GM12878 (cell line): ENCODE measurements at regions not wholly inside any gene's neighbourhood (a gene's known extent, or its start where the extent isn't known, plus 50 kb on each side); places are given as distances from the start of the nearest gene placed in this dataset.

Source experiments
- CHD2 ChIP-seq: IDR thresholded peaks from 2 replicates; pipeline ENCODE4 v1.6.1; 2011; ENCODE audit warnings: low read depth, low read length, improper control_type of control experiment, borderline replicate concordance
- CTCF ChIP-seq, 3 experiments: IDR thresholded peaks in 2 of 3; conservative IDR thresholded peaks in 1 of 3; 2 replicates each; pipeline ENCODE4 v1.5.1; 2011; ENCODE audit warnings: low read depth in 3 of 3, low read length in 3 of 3, mild to moderate bottlenecking in 3 of 3, control low read depth in 2 of 3, moderate library complexity in 2 of 3, inconsistent platforms in 1 of 3, mixed read lengths in 1 of 3; ENCODE audit not compliant: control insufficient read depth in 2 of 3, insufficient read depth in 1 of 3; ENCODE audit errors: extremely low read depth in 1 of 3
- JUND ChIP-seq: IDR thresholded peaks from 2 replicates; pipeline ENCODE4 v1.6.1; 2012; ENCODE audit warnings: low read depth, mild to moderate bottlenecking, low read length, improper control_type of control experiment, moderate library complexity
- MAX ChIP-seq: IDR thresholded peaks from 2 replicates; pipeline ENCODE4 v1.6.1; 2012; ENCODE audit warnings: low read depth, low read length, improper control_type of control experiment
- RAD21 ChIP-seq: IDR thresholded peaks from 2 replicates; pipeline ENCODE4 v1.6.1; 2011; ENCODE audit warnings: mild to moderate bottlenecking, low read depth, low read length, moderate library complexity; ENCODE audit not compliant: insufficient read depth
- REST ChIP-seq: IDR thresholded peaks from 2 replicates; pipeline ENCODE4 v1.6.1; 2012; ENCODE audit warnings: mild to moderate bottlenecking, low read depth, low read length
- STAT1 ChIP-seq: fragments of 450-650 bp; conservative IDR thresholded peaks from 2 replicates; pipeline ENCODE4 v1.6.1; 2014; ENCODE audit warnings: antibody characterized with exemption, mild to moderate bottlenecking

- TF ChIP-seq REST (no peak), CTCF (IDR thresholded peaks at IDR 0.05 in 2 of 3, conservative IDR thresholded peaks at IDR 0.05 in 1 of 3; ENCODE audit: control insufficient read depth in 2 of 3, extremely low read depth in 1 of 3, insufficient read depth in 1 of 3, low read depth in 3 of 3, low read length in 3 of 3) (no peak), CHD2 (no peak), MAX (no peak), RAD21 (no peak), STAT1 (no peak), JUND (no peak)
These were observed 437.7 kb downstream of the CPS1 start for GRCh38 chr2:210994104-210994503.
